Activated CD8-positive, alpha-beta memory T cell treated with anti-CD3 and anti-CD28 coated beads for 1 hour (primary cell): ENCODE measurements at regions not wholly inside any gene's neighbourhood (a gene's known extent, or its start where the extent isn't known, plus 50 kb on each side); places are given as distances from the start of the nearest gene placed in this dataset.

Experiments used
- DNase-seq, 2 donors: peaks; one replicate each; pipeline ENCODE4 v3.0.0-alpha.2; 2020; ENCODE audit warnings: low read depth in 1 of 2; ENCODE audit errors: extremely low read depth in 1 of 2

GRCh38 chr13:73720216-73720840, 413.9 kb downstream of the KLF12 start:
- no peak for DNase-seq

GRCh38 chr13:73718246-73718645, 416.0 kb downstream of the KLF12 start:
- DNase-seq = no peak

GRCh38 chr13:73717632-73718031, 416.6 kb downstream of the KLF12 start:
- DNase-seq = no peak

GRCh38 chr13:73715911-73716510, 418.2 kb downstream of the KLF12 start:
- DNase-seq = no peak

- DNase-seq = peak; percentile 10 to 11
Observed at GRCh38 chr13:73715114-73715910, 418.9 kb downstream of the KLF12 start.

- no peak for DNase-seq
Observed at GRCh38 chr13:73714522-73714921, 419.7 kb downstream of the KLF12 start.

- DNase-seq = peak in 1 of 2 donors; percentile 17
Observed at GRCh38 chr13:73708393-73708985, 425.7 kb downstream of the KLF12 start.

- DNase-seq = no peak
Observed at GRCh38 chr13:73704587-73704986, 429.6 kb downstream of the KLF12 start.

GRCh38 chr13:73703606-73704005, 430.6 kb downstream of the KLF12 start:
- DNase-seq = no peak

GRCh38 chr13:73702419-73703071, 431.7 kb downstream of the KLF12 start:
- DNase-seq = peak in 1 of 2 donors; percentile 5

- no peak for DNase-seq
Observed at GRCh38 chr13:73701160-73701559, 433.0 kb downstream of the KLF12 start.

- DNase-seq = no peak
Observed at GRCh38 chr13:73698859-73699258, 435.3 kb downstream of the KLF12 start.

GRCh38 chr13:73697166-73697565, 437.0 kb downstream of the KLF12 start:
- DNase-seq = no peak

- no peak for DNase-seq
Observed at GRCh38 chr13:73696713-73697112, 437.5 kb downstream of the KLF12 start.

GRCh38 chr13:73696271-73696670, 437.9 kb downstream of the KLF12 start:
- DNase-seq = no peak

- no peak for DNase-seq
Observed at GRCh38 chr13:73695325-73695724, 438.9 kb downstream of the KLF12 start.

- DNase-seq = no peak
Observed at GRCh38 chr13:73693215-73693614, 441.0 kb downstream of the KLF12 start.

GRCh38 chr13:73691891-73692290, 442.3 kb downstream of the KLF12 start:
- no peak for DNase-seq

GRCh38 chr13:73687929-73688328, 446.3 kb downstream of the KLF12 start:
- no peak for DNase-seq

- DNase-seq = no peak
Observed at GRCh38 chr13:73687087-73687486, 447.1 kb downstream of the KLF12 start.

- DNase-seq = no peak
Observed at GRCh38 chr13:73684750-73685149, 449.5 kb downstream of the KLF12 start.
